H7 (cell line): ENCODE measurements at regions not wholly inside any gene's neighbourhood (a gene's known extent, or its start where the extent isn't known, plus 50 kb on each side); places are given as distances from the start of the nearest gene placed in this dataset.

Experiments used
- DNase-seq: peaks from one replicate; pipeline ENCODE4 v3.0.0; 2012
- H3K27me3 ChIP-seq: 2 replicates; pipeline ENCODE4 v1.6.0; 2011; ENCODE audit warnings: mild to moderate bottlenecking, low read length; ENCODE audit not compliant: control insufficient read depth, insufficient read depth
- H3K36me3 ChIP-seq: replicated peaks from 2 replicates; pipeline ENCODE4 v1.5.1; 2011; ENCODE audit warnings: low read length; ENCODE audit not compliant: control insufficient read depth, insufficient read depth
- H3K4me3 ChIP-seq: 2 replicates; pipeline ENCODE4 v1.5.1; 2011; ENCODE audit warnings: low read depth, mild to moderate bottlenecking, control low read depth, low read length, moderate library complexity; ENCODE audit not compliant: insufficient read depth

GRCh38 chr17:14793237-14793636, 471.9 kb downstream of the PMP22 start:
- no peaks in the 10 kb centered on the region for H3K36me3 ChIP-seq
- H3K27me3 ChIP-seq, result no peaks in the 10 kb centered on the region
- no peak for DNase-seq
- no peak overlapping the region for H3K4me3 ChIP-seq

DNA sequence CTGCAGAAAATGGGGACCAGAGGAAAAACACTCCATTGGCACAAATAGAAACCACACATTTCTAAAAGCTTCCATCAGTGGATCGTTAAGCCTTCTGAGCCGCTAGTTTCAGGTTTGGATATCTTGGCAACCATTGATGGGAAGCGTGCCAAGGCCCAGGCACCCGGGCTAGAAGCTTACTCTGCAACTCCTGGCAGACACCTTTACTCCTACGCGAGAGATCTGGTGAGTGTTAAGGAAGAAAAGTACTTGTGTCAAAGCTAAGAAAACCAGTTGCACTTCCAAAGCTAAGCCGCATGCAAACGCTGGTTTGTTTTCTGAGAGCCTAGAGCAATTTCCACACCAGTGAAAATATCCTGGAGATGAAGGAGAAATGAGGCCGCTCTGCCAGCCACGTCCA, 472.4 kb downstream of the PMP22 start:
- Histone ChIP-seq H3K36me3 (no peaks in the 10 kb centered on the region), H3K27me3 (no peaks in the 10 kb centered on the region), H3K4me3 (no peak overlapping the region)
- no peak for DNase-seq

DNA sequence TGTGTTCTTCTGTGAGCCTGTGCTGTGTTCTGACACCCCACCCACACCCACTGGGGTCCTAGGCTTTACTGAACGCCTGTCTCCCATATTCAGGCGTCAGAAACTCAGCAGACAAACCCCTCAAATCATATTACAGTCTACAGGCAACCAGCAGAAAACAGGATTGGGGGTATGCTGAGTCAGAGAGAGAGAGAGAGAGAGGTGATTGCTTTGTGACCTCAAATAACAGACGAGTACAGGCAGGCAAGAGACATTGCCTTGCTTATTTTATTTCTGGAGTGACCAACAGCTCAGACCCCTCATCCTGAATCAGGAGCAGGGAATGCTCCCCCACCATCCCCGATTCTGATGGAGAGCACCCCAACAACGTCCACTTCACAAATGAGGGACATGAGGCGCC, 473.9 kb downstream of the PMP22 start:
- H3K4me3 ChIP-seq, result no peak overlapping the region
- H3K27me3 ChIP-seq, result no peaks in the 10 kb centered on the region
- DNase-seq, result no peak
- H3K36me3 ChIP-seq, result no peaks in the 10 kb centered on the region

DNA sequence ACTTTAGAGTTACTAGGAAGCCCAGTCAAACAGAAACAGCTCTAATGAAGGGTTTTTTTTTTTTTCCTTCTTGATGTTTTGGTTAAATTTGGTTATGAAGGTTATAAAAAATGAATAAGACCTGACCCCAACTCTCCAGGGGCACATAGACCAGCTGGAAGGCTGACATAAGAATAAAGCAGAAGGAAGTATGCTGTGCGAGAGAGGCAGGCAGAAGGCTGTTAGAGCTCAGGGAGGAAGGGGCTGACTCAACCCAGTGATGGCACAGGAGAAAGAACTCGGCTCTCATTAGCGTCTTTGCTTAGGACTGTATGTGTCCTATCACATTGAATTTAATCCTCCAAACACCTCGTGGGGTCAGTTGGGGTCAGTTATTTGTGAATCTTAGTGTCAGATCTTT, 474.6 kb downstream of the PMP22 start:
- Histone ChIP-seq H3K36me3 (no peaks in the 10 kb centered on the region), H3K27me3 (no peaks in the 10 kb centered on the region), H3K4me3 (no peak overlapping the region)
- no peak for DNase-seq

- no peaks in the 10 kb centered on the region for H3K27me3 ChIP-seq
- no peaks in the 10 kb centered on the region for H3K36me3 ChIP-seq
- no peak for DNase-seq
- H3K4me3 ChIP-seq, result no peak overlapping the region
Observed at GRCh38 chr17:14784997-14785696, 480.0 kb downstream of the PMP22 start.

DNA sequence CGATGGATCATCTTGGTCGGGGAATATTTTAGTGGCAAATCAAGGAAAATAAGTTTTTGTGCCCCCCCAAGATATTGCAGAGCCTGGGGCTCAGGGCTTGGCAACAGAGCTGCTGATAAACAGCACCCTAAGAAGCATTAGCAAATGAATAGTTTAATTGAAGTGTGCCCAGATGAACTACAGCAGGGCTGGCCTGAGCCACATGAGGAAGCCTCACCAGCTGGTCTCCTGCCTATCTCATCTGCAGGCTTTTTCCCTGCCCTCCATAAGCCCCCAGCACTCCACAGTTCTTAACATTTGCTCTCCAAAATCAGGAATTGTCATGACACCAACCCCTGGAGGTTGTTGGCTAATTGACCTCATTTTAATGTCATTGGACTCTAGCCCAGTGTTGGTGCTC, 480.2 kb downstream of the HS3ST3B1 start:
- DNase-seq, result peak; percentile 26
- Histone ChIP-seq H3K36me3 (no peaks in the 10 kb centered on the region), H3K27me3 (no peaks in the 10 kb centered on the region), H3K4me3 (no peak overlapping the region)

DNA sequence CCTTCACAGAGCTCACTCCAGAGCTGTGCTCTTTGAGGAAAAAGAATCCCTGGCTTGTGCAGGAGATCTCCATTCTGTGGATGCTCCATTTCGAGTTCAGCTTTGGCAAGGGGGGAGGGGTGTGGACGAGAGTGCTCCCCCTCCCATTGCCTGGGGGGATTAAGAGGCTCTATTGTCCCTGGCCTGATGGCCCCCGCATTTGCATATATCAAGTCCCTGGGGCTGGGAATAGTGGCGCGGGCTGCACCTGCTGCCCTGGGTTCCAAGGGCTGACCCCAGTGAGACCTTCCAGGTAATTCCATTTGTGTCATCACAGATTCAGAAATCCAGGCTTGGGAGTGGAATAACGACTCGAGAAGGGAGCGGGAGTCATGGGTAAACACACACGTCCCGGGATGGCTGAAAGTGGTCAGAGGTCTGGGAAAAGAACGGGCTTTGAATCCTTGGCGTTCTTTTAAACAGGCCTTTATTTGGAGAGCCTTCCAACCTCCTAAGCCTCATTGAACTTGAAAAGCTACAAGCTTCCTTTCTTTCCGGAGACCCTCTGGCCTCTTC, 479.3 kb downstream of the HS3ST3B1 start:
- DNase-seq, result peak; percentile 26
- Histone ChIP-seq H3K36me3 (no peaks in the 10 kb centered on the region), H3K27me3 (no peaks in the 10 kb centered on the region), H3K4me3 (no peak overlapping the region)

- H3K36me3 ChIP-seq, result no peaks in the 10 kb centered on the region
- DNase-seq, result no peak
- no peak overlapping the region for H3K4me3 ChIP-seq
- H3K27me3 ChIP-seq, result no peaks in the 10 kb centered on the region
Observed at GRCh38 chr17:14779241-14779640, 478.4 kb downstream of the HS3ST3B1 start.

DNA sequence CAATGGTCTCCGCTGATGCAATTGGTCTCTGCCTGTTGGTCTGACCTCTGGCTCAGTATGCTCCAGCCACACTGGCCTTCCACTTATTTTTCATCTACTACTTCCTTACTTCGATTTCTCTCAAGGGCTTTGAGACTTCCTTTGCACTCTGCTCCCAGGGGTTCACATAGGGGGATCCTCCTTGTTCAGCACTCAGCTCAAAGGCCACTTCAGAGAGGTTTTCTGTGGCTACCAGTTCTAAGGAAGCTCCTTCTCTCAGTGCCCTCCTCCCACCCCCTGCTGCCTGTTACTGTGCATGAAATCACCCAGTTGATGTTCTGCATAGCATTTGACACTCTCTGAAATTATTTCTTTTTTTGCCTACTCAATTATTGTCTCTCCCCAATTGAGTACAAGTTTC, 476.4 kb downstream of the HS3ST3B1 start:
- Histone ChIP-seq H3K36me3 (no peaks in the 10 kb centered on the region), H3K4me3 (no peak overlapping the region), H3K27me3 (no peaks in the 10 kb centered on the region)
- no peak for DNase-seq

DNA sequence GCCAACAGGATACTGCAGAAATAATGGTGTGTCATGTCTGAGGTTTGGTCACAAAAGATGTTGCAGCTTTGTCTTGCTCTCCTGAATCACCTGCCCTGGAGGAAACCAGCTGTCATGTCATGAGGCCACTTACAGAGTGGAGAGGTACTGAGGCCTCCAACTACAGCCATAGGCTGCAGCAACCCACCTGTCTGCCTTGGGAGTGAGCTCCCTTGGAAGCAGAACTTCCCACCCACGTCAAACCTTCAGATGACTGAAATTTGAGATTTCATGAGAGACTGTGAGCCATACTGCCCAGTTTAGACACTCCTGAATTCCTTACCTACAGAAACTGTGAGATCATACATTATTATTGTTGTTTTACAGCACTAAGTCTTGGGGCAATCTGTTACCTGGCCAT, 475.9 kb downstream of the HS3ST3B1 start:
- Histone ChIP-seq H3K4me3 (no peak overlapping the region), H3K27me3 (no peaks in the 10 kb centered on the region), H3K36me3 (no peaks in the 10 kb centered on the region)

GRCh38 chr17:14775731-14776492, 475.0 kb downstream of the HS3ST3B1 start:
- Histone ChIP-seq H3K36me3 (no peaks in the 10 kb centered on the region), H3K4me3 (no peak overlapping the region), H3K27me3 (no peaks in the 10 kb centered on the region)
- DNase-seq, result no peak

More for the DNA sequence above, 475.9 kb downstream of the HS3ST3B1 start:
- no peak for DNase-seq

GRCh38 chr17:14774774-14775173, 473.9 kb downstream of the HS3ST3B1 start:
- no peaks in the 10 kb centered on the region for H3K27me3 ChIP-seq

DNA sequence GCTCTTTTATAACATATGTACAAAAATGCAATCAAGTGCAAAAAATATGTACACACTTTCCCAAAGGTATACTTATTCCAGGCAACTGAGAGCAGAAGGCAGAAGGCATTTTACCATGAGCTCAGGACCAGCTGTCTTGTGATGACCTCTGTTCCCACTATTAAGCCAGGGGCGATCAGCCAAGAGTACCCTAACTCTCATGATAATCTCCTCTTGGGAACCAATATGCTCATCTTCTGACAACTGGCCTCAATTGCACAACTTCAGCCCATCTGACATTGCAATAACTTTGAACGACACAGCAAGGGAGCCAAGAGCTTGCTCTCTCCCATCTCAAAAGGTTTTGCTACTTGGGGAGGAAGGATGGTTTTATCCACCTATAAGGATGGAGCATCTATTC, 471.9 kb downstream of the HS3ST3B1 start:
- no peaks in the 10 kb centered on the region for H3K36me3 ChIP-seq
- H3K27me3 ChIP-seq, result no peaks in the 10 kb centered on the region
- H3K4me3 ChIP-seq, result no peak overlapping the region
- no peak for DNase-seq

More at GRCh38 chr17:14774774-14775173, 473.9 kb downstream of the HS3ST3B1 start:
- no peak overlapping the region for H3K4me3 ChIP-seq
- no peak for DNase-seq
- no peaks in the 10 kb centered on the region for H3K36me3 ChIP-seq

GRCh38 chr17:14771543-14771942, 470.7 kb downstream of the HS3ST3B1 start:
- no peaks in the 10 kb centered on the region for H3K27me3 ChIP-seq
- H3K4me3 ChIP-seq, result no peak overlapping the region
- DNase-seq, result no peak
- no peaks in the 10 kb centered on the region for H3K36me3 ChIP-seq

DNA sequence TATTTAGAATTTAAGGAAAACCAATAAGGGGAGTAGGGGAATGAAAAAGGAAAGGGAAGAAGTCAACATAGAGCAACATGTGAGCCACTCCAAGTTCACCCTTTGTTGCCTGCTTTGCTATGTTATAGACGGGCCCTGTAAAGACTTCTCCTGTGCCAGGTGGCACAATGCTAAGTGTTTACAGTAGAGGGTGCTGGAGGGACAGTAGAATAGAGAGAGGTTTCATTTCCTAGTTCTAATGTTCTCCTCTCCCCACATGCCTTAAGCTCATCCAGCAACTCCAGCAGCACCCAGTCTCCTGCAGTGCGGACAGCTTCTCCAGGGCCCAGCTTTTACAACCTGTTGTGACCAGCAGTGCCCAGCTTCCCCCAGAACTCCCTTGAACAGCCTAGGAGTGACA, 468.0 kb downstream of the HS3ST3B1 start:
- no peak overlapping the region for H3K4me3 ChIP-seq
- no peak for DNase-seq
- no peaks in the 10 kb centered on the region for H3K36me3 ChIP-seq
- no peaks in the 10 kb centered on the region for H3K27me3 ChIP-seq
